ENCODE measurements at regions not wholly inside any gene's neighbourhood (a gene's known extent, or its start where the extent isn't known, plus 50 kb on each side); places are given as distances from the start of the nearest gene placed in this dataset.

GRCh38 chr2:133856678-133857077, 288.4 kb upstream of the NCKAP5 start:
- no peak for TF ChIP-seq EZH2 (IDR thresholded peaks at IDR 0.05; ENCODE audit: borderline replicate concordance, control insufficient read depth, low read depth, low read length)
- TF ChIP-seq JUND (IDR thresholded peaks at IDR 0.05; ENCODE audit: low read depth, low read length), result no peak
- TF ChIP-seq ESRRA (IDR thresholded peaks at IDR 0.05; ENCODE audit: low read length), result no peak
- TF ChIP-seq CTCF (IDR thresholded peaks at IDR 0.05 in 2 of 3, conservative IDR thresholded peaks at IDR 0.05 in 1 of 3; ENCODE audit: control insufficient read depth in 2 of 3, extremely low read depth in 1 of 3, insufficient read depth in 1 of 3, low read depth in 3 of 3, low read length in 3 of 3), result no peak
- TF ChIP-seq ASH2L (IDR thresholded peaks at IDR 0.05; ENCODE audit: borderline replicate concordance, low read depth), result no peak
- TF ChIP-seq MEF2A (IDR thresholded peaks at IDR 0.05; ENCODE audit: insufficient read depth, low read depth, low read length), result no peak
- no peak for TF ChIP-seq TAF1 (IDR thresholded peaks at IDR 0.05; ENCODE audit: borderline replicate concordance, low read depth, low read length)
- no peak for TF ChIP-seq NR2C2 (IDR thresholded peaks at IDR 0.05; ENCODE audit: borderline replicate concordance, control insufficient read depth, insufficient read length, low read depth)
- TF ChIP-seq CEBPB (IDR thresholded peaks at IDR 0.05; ENCODE audit: borderline replicate concordance in 1 of 2, low read depth in 2 of 2, low read length in 2 of 2), result no peak
- TF ChIP-seq USF2 (IDR thresholded peaks at IDR 0.05; ENCODE audit: borderline replicate concordance, low read depth, low read length), result no peak
- no peak for TF ChIP-seq POU2F2 (IDR thresholded peaks at IDR 0.05; ENCODE audit: borderline replicate concordance, low read depth, low read length)

Measured in GM12878 (cell line).